ENCODE measurements at regions not wholly inside any gene's neighbourhood (a gene's known extent, or its start where the extent isn't known, plus 50 kb on each side); places are given as distances from the start of the nearest gene placed in this dataset.

DNA sequence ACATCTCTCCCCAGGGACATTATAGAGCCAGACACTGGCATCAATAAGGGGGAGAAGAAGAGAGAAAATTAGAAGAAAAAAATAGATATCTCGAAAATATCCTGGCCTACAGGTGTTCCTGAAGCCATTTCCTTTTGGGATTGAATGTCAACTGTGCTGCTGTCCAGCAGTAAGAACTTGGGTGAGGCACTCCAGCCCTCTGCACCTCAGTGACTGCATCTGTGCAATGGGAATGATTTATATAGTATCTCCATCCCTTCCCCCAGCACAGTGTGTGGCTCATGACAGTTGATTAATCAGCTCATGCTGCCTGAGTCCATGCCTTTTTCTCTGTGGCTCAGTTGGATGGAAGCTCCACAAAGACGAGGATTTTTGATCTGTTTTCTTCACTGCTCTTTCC is 74.1 kb upstream of the TINAGL1 start:
- TF ChIP-seq, protein P1, sequence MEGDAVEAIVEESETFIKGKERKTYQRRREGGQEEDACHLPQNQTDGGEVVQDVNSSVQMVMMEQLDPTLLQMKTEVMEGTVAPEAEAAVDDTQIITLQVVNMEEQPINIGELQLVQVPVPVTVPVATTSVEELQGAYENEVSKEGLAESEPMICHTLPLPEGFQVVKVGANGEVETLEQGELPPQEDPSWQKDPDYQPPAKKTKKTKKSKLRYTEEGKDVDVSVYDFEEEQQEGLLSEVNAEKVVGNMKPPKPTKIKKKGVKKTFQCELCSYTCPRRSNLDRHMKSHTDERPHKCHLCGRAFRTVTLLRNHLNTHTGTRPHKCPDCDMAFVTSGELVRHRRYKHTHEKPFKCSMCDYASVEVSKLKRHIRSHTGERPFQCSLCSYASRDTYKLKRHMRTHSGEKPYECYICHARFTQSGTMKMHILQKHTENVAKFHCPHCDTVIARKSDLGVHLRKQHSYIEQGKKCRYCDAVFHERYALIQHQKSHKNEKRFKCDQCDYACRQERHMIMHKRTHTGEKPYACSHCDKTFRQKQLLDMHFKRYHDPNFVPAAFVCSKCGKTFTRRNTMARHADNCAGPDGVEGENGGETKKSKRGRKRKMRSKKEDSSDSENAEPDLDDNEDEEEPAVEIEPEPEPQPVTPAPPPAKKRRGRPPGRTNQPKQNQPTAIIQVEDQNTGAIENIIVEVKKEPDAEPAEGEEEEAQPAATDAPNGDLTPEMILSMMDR (IDR thresholded peaks at IDR 0.05), result no peak
- TF ChIP-seq POLR2A (IDR thresholded peaks at IDR 0.05), result no peak
